T-helper 2 cell treated with Interferon-gamma antibody and Interleukin-4, amounts not matched to agents 100 ng/mL and 5 ng/mL, for 36 hours (primary cell): ENCODE measurements at regions not wholly inside any gene's neighbourhood (a gene's known extent, or its start where the extent isn't known, plus 50 kb on each side); places are given as distances from the start of the nearest gene placed in this dataset.
"Not testable (repeated sequence)": the region's sequence is repeated elsewhere in the genome, so short reads cannot be mapped to it uniquely, and the experiment has no call there.

ENCODE experiments used
- intact Hi-C: fragments of 100-400 bp; cut with micrococcal nuclease; formaldehyde crosslinking; loops from one replicate; pipeline ENCODE4 v1.15.1; 2023

DNA sequence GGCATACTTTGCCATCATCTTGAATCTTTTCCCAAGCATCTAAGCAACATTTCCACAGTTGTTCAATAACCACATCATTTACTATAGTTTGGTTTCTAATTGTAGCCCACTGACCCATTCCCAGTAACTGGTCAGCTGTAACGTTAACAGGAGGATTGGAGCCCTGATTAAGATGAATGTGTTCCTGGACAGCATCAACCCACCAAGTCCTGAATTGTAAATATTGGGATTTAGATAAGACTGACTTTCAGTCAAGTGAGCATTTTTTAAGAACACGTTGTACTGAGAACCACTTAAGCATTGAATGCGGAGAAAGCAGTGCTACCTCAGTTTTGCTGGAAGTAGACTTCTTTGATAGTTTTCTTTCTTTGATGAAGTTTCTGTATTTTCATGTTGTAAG is 53.3 kb upstream of the ARL4D start:
- intact Hi-C loops, result not testable (repeated sequence)

DNA sequence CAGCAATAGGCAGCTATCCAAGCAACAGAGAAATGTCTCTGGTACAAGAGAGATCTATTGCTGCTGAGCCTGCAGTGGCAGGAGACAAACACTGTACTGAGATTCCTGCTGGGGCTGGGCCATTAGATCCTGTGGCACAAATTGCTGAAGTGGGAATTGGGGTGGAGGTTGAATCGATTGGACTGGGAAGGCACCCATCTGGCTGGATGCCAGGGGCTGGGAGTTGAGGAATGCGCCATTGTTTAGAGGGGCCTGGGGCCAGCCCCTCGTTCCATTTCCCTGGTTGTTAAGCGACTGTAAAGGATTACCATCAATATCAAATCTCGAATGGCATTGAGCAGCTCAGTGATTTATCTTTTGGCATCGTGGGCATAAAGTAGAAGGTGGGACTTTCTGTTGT is 54.1 kb upstream of the ARL4D start:
- intact Hi-C loops, result no loop called here

DNA sequence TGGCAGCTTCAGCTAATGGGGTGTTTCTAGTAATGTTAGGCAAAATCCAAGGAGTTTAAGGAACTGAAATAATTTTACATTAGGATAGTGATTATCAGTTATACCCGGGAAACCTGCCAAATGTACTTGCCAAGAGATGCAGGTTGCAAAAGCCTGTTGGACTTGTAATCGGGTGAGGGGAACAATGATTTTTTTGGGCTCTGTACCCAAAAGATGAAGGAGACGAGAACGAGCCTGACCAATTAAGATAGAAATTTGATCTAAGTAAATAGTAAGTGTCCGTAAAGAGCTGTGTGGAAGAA is 56.3 kb upstream of the ARL4D start:
- intact Hi-C loops, result no loop called here

DNA sequence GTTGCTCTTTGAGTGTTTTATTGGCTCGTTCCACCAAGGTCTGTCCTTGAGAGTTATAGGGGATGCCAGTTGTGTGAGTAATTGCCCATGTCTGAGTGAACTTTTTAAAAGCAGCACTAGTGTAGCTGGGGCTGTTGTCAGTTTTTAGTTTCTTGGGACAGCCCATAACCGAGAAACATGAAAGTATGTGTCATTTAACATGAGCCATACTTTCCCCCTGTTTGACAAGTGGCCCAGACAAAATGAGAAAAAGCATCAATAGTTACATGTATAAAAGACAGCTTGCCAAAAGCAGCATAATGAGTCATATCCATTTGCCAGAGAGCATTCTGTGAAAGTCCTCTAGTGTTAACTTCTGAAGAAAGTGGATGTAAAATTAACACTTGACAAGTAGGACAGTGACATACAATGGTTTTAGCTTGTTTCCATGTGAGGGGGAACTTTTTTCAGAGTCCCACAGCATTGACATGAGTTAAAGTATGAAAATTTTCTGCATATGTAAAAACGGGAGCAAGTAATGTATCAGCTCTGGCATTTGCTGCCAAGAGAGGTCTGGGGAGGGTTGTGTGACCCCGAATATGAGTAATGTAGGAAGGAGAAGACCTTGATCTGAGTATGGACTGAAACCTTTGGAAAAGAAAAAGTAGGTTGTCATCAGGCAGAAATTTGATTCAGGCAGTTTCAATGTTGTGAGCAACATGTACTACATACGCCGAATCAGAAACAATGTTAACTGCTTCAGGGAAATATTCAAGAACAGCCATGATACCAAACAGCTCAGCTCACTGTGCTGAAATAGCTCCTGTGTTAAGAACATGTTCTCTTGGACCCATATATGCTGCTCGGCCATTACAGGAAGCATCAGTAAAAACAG is 56.8 kb upstream of the ARL4D start:
- intact Hi-C loops, result no loop called here

DNA sequence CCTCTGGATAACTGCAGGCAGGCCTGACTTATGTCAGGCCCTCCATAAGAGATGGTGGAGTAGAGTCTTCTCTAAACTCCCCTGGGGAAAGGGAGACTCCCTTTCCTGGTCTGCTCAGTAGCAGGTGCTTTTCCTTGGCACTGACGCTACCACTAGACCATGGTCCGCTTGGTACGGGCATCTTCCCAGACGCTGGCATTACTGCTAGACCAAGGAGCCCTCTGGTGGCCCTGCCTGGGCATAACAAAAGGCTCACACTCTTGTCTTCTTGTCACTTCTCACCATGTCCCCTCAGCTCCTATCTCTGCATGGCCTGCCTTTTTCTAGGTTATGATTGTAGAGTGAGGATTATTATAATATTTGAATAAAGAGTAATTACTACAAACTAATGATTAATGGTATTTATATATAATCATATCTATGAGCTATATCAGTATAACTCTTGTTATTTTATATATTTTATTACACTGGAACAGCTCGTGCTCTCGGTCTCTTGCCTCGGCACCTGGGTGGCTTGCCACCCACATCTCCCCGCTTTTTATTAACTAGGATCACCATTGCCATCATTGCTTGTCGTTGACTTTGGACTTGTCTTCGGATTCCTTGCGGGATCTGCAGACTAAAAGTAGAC is 59.8 kb upstream of the ARL4D start:
- intact Hi-C loops, result loop anchor here (5.0 kb wide), 1 partner anchor 312 kb away; the partner anchor contains the start of gene RND2

DNA sequence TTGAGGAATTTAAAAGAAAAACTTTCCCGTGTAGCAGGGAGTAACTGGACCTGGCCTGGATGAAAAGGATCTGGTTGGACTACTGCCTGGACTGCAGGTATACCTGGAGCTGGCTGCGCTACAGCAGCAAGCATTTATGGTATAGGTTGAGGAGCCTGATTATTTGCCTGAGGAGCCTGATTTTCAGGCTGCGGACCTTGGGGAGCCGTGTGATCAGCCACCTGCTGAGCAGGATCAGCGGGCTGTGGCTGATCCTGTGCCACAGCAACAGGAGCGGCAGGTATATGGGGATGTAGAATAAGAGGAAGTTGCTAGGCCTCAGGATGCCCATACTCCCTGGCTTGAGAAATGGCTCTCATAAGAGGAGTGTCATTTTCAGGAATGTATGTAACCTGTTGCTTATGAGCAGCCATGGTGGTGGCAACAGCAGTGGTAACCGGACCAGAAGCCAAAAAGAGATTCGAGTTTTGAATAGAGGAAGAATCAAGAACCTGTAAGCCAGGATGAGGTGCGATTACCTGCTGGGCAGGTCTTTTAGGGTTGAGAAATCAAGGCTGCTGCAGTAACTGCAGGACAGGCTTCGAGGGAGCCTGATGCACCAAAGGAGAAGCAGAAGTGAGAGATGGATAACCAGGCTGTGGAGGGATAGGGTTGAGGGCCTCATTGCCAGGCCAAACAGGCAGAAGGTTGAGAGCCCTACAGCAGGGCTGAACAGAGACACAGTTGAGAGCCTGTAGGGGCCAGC is 60.9 kb upstream of the ARL4D start:
- intact Hi-C loops, result loop anchor here (5.0 kb wide), 1 partner anchor 311 kb away; the partner anchor contains the start of gene RND2

DNA sequence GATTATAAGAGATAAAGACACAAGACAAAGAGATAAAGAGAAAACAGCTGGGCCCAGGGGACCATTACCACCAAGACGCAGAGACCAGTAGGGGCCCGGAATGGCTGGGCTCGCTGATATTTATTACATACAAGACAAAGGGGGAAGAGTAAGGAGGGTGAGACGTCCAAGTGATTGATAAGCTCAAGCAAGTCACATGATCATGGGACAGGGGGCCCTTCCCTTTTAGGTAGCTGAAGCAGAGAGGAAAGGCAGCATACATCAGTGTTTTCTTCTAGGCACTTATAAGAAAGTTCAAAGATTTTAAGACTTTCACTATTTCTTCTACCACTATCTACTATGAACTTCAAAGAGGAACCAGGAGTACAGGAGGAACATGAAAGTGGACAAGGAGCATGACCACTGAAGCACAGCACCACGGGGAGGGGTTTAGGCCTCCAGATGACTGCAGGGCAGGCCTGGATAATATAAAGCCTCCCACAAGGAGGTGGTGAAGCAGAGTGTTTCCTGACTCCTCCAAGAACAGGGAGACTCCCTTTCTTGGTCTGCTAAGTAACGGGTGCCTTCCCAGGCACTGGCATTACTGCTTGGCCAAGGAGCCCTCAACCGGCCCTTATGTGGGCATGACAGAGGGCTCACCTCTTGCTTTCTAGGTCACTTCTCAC is 63.9 kb upstream of the ARL4D start:
- intact Hi-C loops, result loop anchor here (5.0 kb wide), 1 partner anchor 308 kb away; the partner anchor contains the start of gene RND2

DNA sequence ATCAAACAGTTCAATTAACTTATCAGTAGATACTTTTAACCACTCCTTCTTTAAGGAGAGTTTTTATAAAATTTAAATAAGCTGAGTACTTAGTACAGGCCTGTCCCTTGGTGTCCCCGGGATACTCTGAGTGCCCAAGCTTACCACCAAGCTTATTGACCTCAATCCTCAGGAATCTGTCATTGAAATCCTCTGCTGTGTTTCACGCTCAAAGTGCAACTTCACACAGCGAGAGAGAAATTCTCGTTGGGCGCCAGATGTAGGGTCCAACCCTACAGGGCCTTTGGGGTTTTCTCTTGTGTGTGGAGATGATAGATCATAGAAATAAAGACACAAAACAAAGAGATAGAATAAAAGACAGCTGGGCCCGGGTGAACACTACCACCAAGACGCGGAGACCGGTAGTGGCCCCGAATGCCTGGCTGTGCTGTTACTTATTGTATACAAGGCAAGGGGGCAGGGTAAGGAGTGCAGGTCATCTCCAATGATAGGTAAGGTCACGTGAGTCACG is 65.3 kb upstream of the ARL4D start:
- intact Hi-C loops, result no loop called here

DNA sequence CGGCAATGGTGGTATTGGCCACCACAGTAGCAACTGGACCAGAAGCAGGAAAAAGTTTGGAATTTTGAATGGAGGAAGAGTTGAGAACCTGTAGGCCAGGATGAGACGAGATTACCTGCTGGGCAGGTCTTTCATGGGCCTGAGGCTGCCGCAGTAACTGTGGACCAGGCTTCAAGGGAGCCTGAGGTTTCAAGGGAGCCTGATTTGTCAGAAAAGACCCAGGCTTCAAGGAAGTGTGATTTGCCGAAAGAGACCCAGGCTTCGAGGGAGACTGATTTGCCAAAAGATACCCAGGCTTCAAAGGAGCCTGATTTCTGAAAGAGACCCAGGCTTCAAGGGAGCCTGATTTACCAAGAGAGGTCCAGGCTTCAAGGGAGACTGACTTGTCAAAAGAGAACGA is 66.6 kb upstream of the ARL4D start:
- intact Hi-C loops, result no loop called here

DNA sequence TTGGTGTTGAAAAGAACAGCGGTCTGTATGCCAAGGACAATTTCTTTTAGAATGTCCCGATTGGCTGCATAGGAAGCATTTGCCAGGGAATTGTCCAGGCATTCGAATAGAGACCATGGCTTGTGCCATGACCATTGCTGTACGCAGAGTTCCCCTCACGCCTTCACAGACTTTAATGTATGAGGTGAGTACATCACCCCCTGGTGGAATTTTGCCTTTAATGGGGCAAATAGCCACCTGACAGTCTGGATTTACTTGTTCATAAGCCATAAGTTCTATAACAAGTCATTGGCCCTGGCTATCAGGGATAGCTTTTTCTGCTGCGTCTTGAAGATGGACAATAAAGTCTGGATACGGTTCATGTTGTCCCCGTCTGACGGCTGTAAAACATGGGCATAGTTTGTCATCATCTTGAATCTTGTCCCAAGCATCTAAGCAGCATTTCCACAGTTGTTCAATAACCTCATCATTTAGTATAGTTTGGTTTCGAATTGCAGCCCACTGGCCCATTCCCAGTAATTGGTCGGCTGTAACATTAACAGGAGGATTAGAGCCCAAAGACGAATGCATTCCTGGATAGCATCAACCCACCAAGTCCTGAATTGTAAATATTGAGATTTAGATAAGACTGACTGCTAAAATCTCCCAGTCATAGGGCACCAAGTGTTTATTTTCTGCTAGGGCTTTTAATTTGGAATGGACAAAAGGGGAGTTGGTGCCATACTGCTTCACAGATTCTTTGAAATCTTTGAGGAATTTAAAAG is 67.7 kb upstream of the ARL4D start:
- intact Hi-C loops, result no loop called here

DNA sequence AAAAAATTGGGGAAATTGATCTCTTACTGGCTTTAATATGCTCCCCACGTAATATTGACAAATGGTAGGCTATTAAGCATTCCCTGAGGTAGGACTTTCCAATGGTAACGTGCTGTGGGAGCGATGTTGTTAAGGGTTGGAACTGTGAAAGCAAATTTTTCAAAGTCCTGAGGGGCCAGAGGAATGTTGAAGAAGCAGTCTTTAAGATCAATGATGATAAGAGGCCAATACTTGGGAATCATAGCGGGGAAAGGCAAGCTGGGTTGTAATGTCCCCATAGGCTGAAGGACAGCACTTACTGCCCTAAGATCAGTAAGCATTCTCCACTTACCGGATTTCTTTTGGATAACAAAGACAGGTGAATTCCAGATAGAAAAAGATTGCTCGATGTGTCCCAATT is 69.6 kb upstream of the ARL4D start:
- intact Hi-C loops, result no loop called here

DNA sequence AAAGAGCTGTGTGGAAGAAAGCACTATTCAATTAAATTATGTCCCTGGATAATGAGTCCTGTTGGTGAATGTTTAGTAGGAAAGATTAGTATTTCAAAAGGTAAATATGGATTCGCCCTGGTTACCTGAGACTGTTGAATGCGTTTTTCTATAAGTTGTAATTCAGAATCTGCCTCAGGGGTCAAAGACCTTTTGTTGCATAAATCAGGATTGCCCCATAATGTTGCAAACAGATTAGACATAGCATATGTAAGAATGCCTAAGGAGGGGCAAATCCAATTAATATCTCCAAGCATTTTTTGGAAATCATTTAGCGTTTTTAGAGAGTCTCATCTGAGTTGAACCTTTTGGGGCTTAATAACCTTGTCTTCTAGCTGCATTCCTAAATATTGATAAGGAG is 70.1 kb upstream of the ARL4D start:
- intact Hi-C loops, result no loop called here

DNA sequence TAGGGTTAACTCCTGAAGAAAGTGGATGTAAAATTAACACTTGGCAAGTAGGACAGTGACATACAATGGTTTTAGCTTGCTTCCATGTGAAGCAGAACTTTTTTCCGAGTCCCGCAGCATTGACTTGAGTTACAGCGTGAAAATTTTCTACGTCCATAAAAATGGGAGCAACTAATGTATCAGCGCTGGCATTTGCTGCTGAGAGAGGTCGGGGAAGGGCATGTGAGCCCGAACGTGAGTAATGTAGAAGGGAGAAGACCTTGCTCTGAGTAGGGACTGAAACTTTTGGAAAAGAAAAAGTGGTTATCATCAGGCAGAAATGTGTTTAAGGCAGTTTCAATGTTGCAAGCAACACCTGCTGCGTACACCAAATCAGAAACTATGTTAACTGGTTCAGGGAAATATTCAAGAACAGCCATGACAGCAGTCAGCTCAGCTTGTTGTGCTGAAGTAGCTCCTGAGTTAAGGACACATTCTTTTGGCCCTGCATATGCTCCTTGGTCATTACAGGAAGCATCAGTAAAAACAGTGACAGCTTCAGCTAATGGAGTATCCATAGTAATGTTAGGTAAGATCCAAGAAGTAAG is 70.9 kb upstream of the ARL4D start:
- intact Hi-C loops, result no loop called here

DNA sequence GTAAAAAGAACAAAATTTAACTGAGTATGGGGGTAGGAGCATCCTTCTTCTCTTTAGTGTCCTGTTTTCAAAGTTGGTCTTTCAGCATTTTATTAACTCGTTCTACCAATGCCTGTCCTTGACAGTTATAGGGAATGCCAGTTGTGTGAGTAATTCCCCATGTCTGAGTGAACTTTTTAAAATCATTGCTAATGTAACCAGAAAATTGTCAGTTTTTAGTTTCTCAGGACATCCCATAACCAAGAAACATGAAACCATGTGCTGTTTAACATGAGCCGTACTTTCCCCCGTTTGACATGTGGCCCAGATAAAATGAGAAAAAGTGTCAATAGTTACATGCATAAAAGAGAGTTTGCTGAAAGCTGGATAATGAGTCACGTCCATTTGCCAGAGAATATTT is 71.4 kb upstream of the ARL4D start:
- intact Hi-C loops, result no loop called here

DNA sequence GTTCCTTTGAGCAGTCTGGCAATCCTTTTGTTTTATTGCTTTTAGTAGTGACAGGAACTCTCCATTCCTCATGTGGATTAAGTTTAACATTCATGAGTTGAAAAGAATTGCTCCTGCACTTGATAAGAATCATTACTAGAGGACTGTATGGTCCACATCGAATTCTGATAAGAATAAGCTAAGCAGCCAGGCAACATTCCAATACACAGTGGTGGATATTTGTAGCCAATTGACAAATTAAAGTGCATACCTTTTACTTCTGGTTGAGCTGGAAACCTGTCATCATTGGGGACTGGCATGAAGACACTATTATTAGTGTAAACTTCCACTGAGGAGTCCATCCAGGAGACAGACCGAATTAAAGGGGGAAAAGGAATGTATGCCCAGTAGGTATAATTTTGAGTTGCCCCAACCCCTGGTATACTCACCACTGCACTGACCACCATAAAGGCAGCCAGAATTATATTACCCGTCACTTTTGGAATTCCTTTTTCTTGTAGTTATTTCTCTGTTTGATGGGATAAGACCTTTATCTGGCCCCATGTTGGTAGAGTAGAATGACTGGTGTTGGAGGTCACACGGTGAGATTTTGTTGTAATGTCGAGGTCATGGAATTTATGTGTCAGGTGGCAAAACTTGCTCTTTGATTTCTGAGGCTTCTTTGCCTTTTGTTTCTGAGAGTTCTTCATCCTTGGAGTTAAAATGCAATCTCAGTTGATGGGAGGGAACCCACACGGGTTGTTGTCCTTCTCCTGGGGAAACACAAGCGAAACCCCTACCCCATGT is 72.1 kb upstream of the ARL4D start:
- intact Hi-C loops, result no loop called here

DNA sequence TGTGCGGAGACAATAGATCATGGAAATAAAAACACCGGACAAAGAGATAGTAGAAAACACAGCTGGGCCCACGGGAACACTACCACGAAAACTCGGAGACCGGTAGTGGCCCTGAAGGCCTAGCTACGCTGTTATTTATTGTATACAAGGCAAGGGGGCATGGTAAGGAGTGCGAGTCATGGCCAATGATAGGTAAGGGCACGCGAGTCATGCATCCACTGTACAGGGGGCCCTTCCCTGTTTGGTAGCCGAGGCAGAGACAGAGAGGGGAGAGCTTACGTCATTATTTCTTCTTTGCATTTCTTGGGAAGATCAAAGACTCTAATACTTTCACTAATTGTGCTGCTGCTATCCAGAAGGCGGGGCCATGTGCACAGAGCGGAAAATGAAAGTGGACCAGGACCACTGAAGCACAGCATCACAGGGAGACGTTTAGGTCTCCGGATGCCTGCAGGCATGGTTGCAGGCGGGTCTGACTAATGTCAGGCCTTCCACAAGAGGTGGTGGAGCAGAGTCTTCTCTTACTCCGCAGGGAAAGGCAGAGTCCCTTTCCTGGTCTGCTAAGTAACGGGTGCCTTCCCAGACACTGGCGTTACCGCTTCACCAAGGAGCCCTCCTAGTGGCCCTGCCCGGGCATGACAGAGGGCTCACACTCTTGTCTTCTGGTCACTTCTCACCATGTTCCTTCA is 74.4 kb upstream of the ARL4D start:
- intact Hi-C loops, result no loop called here

DNA sequence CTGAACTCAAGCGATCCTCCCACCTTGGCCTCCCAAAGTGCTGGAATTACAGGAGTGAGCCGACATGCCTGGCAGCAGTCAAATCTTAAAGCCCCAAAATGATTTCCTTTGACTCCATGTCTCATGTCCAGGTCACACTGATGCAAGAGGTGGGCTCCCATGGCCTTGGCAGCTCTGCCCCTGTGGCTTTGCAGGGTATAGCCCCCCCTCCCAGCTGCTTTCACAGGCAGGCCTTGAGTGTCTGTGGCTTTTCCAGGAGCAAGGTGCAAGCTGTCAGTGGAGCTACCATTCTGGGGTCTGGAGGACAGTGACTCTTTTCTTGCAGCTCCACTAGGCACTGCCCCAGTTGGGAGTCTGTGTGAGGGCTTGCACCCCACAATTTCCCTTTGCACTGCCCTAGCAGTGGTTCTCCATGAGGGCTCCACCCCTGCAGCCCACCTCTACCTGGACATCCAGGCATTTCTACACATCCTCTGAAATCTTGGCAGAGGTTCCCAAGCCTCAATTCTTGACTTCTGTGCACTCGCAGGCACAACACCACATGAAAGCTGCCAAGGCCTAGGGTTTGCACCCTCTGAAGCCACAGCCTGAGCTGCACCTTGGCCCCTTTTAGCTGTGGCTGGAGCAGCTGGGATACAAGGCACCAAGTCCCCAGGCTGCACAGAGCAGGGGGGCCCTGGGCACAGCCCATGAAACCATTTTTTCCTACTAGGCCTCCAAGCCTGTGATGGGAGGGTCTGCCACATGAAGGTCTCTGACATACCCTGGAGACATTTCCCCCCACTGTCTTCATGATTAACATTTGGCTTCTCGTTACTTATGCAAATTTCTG is 79.3 kb upstream of the ARL4D start:
- intact Hi-C loops, result loop anchor here (10.0 kb wide), 1 partner anchor 145 kb away; the partner anchor contains the start of gene NBR1
